A549 (cell line): ENCODE measurements at regions not wholly inside any gene's neighbourhood (a gene's known extent, or its start where the extent isn't known, plus 50 kb on each side); places are given as distances from the start of the nearest gene placed in this dataset.

Source experiments
- NFE2L2 ChIP-seq: fragments of 150-350 bp; conservative IDR thresholded peaks from 2 replicates; pipeline ENCODE4 v1.6.1; 2014; ENCODE audit warnings: low read length
- NPAS2 ChIP-seq: fragments of 250-450 bp; sonication (Bioruptor Pico); IDR thresholded peaks from 2 replicates; pipeline ENCODE4 v1.8.0; 2022; ENCODE audit warnings: mild to moderate bottlenecking, moderate library complexity, borderline replicate concordance
- POLR2A ChIP-seq: IDR thresholded peaks from 2 replicates; pipeline ENCODE4 v1.6.1; 2012; ENCODE audit warnings: mild to moderate bottlenecking, low read length
- TF ChIP-seq, protein P1 (sequence below): fragments of >200 bp; sonication (Bioruptor Twin); formaldehyde crosslinking; IDR thresholded peaks from 3 replicates; pipeline ENCODE4 v1.5.1; 2016

GRCh38 chr16:85253084-85253941 lies 141.0 kb upstream of the CIBAR2 start:
- TF ChIP-seq NFE2L2 = no peak
- no peak for TF ChIP-seq POLR2A
- no peak for TF ChIP-seq NPAS2
- TF ChIP-seq, protein P1, sequence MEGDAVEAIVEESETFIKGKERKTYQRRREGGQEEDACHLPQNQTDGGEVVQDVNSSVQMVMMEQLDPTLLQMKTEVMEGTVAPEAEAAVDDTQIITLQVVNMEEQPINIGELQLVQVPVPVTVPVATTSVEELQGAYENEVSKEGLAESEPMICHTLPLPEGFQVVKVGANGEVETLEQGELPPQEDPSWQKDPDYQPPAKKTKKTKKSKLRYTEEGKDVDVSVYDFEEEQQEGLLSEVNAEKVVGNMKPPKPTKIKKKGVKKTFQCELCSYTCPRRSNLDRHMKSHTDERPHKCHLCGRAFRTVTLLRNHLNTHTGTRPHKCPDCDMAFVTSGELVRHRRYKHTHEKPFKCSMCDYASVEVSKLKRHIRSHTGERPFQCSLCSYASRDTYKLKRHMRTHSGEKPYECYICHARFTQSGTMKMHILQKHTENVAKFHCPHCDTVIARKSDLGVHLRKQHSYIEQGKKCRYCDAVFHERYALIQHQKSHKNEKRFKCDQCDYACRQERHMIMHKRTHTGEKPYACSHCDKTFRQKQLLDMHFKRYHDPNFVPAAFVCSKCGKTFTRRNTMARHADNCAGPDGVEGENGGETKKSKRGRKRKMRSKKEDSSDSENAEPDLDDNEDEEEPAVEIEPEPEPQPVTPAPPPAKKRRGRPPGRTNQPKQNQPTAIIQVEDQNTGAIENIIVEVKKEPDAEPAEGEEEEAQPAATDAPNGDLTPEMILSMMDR = peak; percentile 86
